GM12878 (cell line): ENCODE measurements at regions not wholly inside any gene's neighbourhood (a gene's known extent, or its start where the extent isn't known, plus 50 kb on each side); places are given as distances from the start of the nearest gene placed in this dataset.

Experiments used
- EZH2 ChIP-seq: IDR thresholded peaks from 2 replicates; pipeline ENCODE4 v1.6.1; 2012; ENCODE audit warnings: low read depth, mild to moderate bottlenecking, control low read depth, inconsistent platforms, low read length, borderline replicate concordance; ENCODE audit not compliant: control insufficient read depth
- NBN ChIP-seq: fragments of 450-650 bp; IDR thresholded peaks from 2 replicates; pipeline ENCODE4 v1.6.1; 2016
- RCOR1 ChIP-seq: conservative IDR thresholded peaks from 2 replicates; pipeline ENCODE4 v1.6.1; 2012; ENCODE audit warnings: low read depth, low read length, improper control_type of control experiment
- STAT1 ChIP-seq: fragments of 450-650 bp; conservative IDR thresholded peaks from 2 replicates; pipeline ENCODE4 v1.6.1; 2014; ENCODE audit warnings: antibody characterized with exemption, mild to moderate bottlenecking
- TARDBP ChIP-seq: IDR thresholded peaks from 2 replicates; pipeline ENCODE4 v1.6.1; 2016; ENCODE audit warnings: borderline replicate concordance
- TF ChIP-seq, protein P1 (sequence below), 3 experiments: IDR thresholded peaks in 2 of 3; conservative IDR thresholded peaks in 1 of 3; 2 replicates each; pipeline ENCODE4 v1.5.1; 2011; ENCODE audit warnings: low read depth in 3 of 3, low read length in 3 of 3, mild to moderate bottlenecking in 3 of 3, control low read depth in 2 of 3, moderate library complexity in 2 of 3, inconsistent platforms in 1 of 3, mixed read lengths in 1 of 3; ENCODE audit not compliant: control insufficient read depth in 2 of 3, insufficient read depth in 1 of 3; ENCODE audit errors: extremely low read depth in 1 of 3
- TF ChIP-seq, protein P2 (sequence below): fragments of 450-650 bp; IDR thresholded peaks from 2 replicates; pipeline ENCODE4 v1.6.1; 2018; ENCODE audit warnings: borderline replicate concordance, mild to moderate bottlenecking; ENCODE audit not compliant: partially characterized antibody
- TF ChIP-seq, protein P3 (sequence below): IDR thresholded peaks from 2 replicates; pipeline ENCODE4 v1.6.1; 2011; ENCODE audit warnings: borderline replicate concordance, low read depth, mild to moderate bottlenecking, moderate library complexity, mixed read lengths, low read length; ENCODE audit not compliant: insufficient read depth; ENCODE audit errors: extremely low read length

DNA sequence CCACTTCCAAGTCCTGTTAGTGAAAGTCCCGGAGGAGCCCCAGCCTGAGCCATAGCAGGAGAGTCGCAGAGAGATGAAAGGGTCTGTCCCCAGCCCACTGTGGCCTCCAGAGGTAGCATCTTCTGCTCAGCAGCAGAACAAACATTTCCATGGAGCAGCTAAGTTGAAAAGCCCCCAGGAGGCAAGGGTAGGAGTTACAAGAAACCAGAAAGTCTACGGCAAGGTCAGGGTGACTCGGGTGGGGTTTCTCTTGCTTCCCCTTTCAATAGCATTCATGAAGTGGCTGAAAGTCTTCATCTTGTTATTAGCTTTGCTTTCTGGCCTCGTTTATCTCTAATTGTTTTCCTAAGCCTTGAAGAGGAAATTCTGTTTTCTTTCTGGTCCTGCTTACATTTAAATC, 151.2 kb upstream of the DIO3 start:
- TF ChIP-seq EZH2 (no peak), RCOR1 (no peak), STAT1 (no peak), TARDBP (no peak), NBN (no peak)
- TF ChIP-seq, protein P1, sequence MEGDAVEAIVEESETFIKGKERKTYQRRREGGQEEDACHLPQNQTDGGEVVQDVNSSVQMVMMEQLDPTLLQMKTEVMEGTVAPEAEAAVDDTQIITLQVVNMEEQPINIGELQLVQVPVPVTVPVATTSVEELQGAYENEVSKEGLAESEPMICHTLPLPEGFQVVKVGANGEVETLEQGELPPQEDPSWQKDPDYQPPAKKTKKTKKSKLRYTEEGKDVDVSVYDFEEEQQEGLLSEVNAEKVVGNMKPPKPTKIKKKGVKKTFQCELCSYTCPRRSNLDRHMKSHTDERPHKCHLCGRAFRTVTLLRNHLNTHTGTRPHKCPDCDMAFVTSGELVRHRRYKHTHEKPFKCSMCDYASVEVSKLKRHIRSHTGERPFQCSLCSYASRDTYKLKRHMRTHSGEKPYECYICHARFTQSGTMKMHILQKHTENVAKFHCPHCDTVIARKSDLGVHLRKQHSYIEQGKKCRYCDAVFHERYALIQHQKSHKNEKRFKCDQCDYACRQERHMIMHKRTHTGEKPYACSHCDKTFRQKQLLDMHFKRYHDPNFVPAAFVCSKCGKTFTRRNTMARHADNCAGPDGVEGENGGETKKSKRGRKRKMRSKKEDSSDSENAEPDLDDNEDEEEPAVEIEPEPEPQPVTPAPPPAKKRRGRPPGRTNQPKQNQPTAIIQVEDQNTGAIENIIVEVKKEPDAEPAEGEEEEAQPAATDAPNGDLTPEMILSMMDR (IDR thresholded peaks at IDR 0.05 in 2 of 3, conservative IDR thresholded peaks at IDR 0.05 in 1 of 3; ENCODE audit: control insufficient read depth in 2 of 3, extremely low read depth in 1 of 3, insufficient read depth in 1 of 3, low read depth in 3 of 3, low read length in 3 of 3) = no peak
- TF ChIP-seq, protein P2, sequence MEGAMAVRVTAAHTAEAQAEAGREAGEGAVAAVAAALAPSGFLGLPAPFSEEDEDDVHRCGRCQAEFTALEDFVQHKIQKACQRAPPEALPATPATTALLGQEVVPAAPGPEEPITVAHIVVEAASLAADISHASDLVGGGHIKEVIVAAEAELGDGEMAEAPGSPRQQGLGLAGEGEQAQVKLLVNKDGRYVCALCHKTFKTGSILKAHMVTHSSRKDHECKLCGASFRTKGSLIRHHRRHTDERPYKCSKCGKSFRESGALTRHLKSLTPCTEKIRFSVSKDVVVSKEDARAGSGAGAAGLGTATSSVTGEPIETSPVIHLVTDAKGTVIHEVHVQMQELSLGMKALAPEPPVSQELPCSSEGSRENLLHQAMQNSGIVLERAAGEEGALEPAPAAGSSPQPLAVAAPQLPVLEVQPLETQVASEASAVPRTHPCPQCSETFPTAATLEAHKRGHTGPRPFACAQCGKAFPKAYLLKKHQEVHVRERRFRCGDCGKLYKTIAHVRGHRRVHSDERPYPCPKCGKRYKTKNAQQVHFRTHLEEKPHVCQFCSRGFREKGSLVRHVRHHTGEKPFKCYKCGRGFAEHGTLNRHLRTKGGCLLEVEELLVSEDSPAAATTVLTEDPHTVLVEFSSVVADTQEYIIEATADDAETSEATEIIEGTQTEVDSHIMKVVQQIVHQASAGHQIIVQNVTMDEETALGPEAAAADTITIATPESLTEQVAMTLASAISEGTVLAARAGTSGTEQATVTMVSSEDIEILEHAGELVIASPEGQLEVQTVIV = no peak
- TF ChIP-seq, protein P3, sequence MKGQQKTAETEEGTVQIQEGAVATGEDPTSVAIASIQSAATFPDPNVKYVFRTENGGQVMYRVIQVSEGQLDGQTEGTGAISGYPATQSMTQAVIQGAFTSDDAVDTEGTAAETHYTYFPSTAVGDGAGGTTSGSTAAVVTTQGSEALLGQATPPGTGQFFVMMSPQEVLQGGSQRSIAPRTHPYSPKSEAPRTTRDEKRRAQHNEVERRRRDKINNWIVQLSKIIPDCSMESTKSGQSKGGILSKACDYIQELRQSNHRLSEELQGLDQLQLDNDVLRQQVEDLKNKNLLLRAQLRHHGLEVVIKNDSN = no peak
